ENCODE measurements at regions not wholly inside any gene's neighbourhood (a gene's known extent, or its start where the extent isn't known, plus 50 kb on each side); places are given as distances from the start of the nearest gene placed in this dataset.
A peak's percentile ranks its signal among the peaks of the same experiment; 100 is the strongest.

- TF ChIP-seq ZFX (IDR thresholded peaks at IDR 0.05) (no peak), CTCF (conservative IDR thresholded peaks at IDR 0.05) (peak; percentile 88)
- no peak overlapping the region for H3K27ac ChIP-seq
Measured at GRCh38 chr10:52644373-52645186, 128.0 kb downstream of the MBL2 start.

GRCh38 chr10:52645187-52645758, 127.3 kb downstream of the MBL2 start:
- no peak for TF ChIP-seq CTCF (conservative IDR thresholded peaks at IDR 0.05)
- TF ChIP-seq ZFX (IDR thresholded peaks at IDR 0.05): no peak
- no peak overlapping the region for H3K27ac ChIP-seq

- TF ChIP-seq CTCF (conservative IDR thresholded peaks at IDR 0.05) (no peak), ZFX (IDR thresholded peaks at IDR 0.05) (no peak)
- H3K27ac ChIP-seq: no peak overlapping the region
Measured at GRCh38 chr10:52649511-52649910, 123.1 kb downstream of the MBL2 start.

GRCh38 chr10:52650873-52651272, 121.7 kb downstream of the MBL2 start:
- no peak for TF ChIP-seq ZFX (IDR thresholded peaks at IDR 0.05)
- TF ChIP-seq CTCF (conservative IDR thresholded peaks at IDR 0.05): no peak
- H3K27ac ChIP-seq: no peak overlapping the region

GRCh38 chr10:52651293-52651692, 121.3 kb downstream of the MBL2 start:
- H3K27ac ChIP-seq: no peak overlapping the region
- TF ChIP-seq ZFX (IDR thresholded peaks at IDR 0.05) (no peak), CTCF (conservative IDR thresholded peaks at IDR 0.05) (no peak)

- H3K27ac ChIP-seq: no peak overlapping the region
- TF ChIP-seq ZFX (IDR thresholded peaks at IDR 0.05) (no peak), CTCF (conservative IDR thresholded peaks at IDR 0.05) (no peak)
Measured at GRCh38 chr10:52652431-52653262, 119.9 kb downstream of the MBL2 start.

Data from C4-2B (cell line).